ENCODE measurements at regions not wholly inside any gene's neighbourhood (a gene's known extent, or its start where the extent isn't known, plus 50 kb on each side); places are given as distances from the start of the nearest gene placed in this dataset.

DNA sequence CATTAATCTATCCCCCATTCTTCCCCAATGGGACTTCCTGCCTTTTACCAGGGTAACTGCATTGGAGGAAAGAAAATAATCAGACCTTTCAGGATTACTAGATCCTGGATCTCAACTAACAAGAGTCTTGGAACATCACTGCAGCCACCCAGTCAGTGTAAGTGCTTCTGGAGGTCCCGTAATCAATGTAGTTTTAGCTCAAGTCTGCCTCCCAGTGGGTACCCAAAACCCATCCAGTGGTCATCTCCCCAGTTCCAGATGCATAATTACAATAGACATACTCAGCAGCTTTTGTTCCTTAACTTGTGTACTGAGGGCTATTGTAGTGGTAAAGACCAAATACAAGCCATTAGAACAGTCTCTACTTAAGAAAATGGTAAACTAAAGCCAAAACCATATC, 319.1 kb downstream of the GPATCH2 start:
- Histone ChIP-seq H3K9me3 (no peaks in the 10 kb centered on the region), H3K27ac (no peak overlapping the region), H3K36me3 (no peaks in the 10 kb centered on the region), H3K27me3 (no peaks in the 10 kb centered on the region), H3K4me1 (no peaks in the 10 kb centered on the region), H3K4me3 (no peak overlapping the region)
- WGBS, 2 donors (ENCODE audit: low coverage in 1 of 2): 80 to 93% methylated on average over 1 of the region's 1 CpG
- in situ Hi-C loops (cut with MboI; ENCODE audit: low pct_ligation_motif_present in 1 of 4, low pct_unique_long_range_greater_than_20kb in 1 of 4, low sequenced_read_pairs in 3 of 4) (no loop called here), intact Hi-C loops (cut with DNase I; ENCODE audit: low total_unique reads) (no loop called here)
- TF ChIP-seq POLR2A (IDR thresholded peaks at IDR 0.05): no peak
- TF ChIP-seq, protein P1, sequence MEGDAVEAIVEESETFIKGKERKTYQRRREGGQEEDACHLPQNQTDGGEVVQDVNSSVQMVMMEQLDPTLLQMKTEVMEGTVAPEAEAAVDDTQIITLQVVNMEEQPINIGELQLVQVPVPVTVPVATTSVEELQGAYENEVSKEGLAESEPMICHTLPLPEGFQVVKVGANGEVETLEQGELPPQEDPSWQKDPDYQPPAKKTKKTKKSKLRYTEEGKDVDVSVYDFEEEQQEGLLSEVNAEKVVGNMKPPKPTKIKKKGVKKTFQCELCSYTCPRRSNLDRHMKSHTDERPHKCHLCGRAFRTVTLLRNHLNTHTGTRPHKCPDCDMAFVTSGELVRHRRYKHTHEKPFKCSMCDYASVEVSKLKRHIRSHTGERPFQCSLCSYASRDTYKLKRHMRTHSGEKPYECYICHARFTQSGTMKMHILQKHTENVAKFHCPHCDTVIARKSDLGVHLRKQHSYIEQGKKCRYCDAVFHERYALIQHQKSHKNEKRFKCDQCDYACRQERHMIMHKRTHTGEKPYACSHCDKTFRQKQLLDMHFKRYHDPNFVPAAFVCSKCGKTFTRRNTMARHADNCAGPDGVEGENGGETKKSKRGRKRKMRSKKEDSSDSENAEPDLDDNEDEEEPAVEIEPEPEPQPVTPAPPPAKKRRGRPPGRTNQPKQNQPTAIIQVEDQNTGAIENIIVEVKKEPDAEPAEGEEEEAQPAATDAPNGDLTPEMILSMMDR (IDR thresholded peaks at IDR 0.05): no peak
- TF ChIP-seq EP300 (IDR thresholded peaks at IDR 0.05; ENCODE audit: low read depth): no peak
- no peak for TF ChIP-seq POLR2AphosphoS5 (IDR thresholded peaks at IDR 0.05)
- DNase-seq: no peak

DNA sequence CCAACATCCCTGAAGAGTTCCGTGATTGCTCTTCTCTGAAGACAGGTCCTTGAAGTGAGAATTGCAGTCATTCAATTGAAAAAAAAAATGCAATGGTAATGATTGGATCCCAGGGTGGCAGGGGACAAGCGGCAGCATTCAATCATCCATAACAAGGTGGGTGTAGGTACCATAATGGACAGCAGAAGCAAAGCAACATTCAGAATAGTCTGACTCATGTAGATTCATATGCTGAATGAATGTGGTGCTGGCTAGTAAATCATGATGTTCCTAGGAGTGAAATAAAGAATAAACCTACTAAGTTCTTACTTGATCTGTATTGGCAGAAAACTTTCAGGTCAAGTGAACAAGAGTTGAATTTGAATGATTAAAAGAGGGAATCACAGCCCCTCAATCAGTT, 319.6 kb downstream of the GPATCH2 start:
- DNase-seq: no peak
- intact Hi-C loops (cut with DNase I; ENCODE audit: low total_unique reads): no loop called here
- Histone ChIP-seq H3K27ac (no peak overlapping the region), H3K4me1 (no peaks in the 10 kb centered on the region), H3K27me3 (no peaks in the 10 kb centered on the region), H3K4me3 (no peak overlapping the region), H3K36me3 (no peaks in the 10 kb centered on the region), H3K9me3 (no peaks in the 10 kb centered on the region)
- WGBS, 2 donors (ENCODE audit: low coverage in 1 of 2): 96% methylated on average over 2 of the region's 2 CpGs; no CpG with 5 or more reads in 1 of the 2 donors
- in situ Hi-C loops (cut with MboI; ENCODE audit: low pct_ligation_motif_present in 1 of 4, low pct_unique_long_range_greater_than_20kb in 1 of 4, low sequenced_read_pairs in 3 of 4): no loop called here
- TF ChIP-seq POLR2AphosphoS5 (IDR thresholded peaks at IDR 0.05) (no peak), EP300 (IDR thresholded peaks at IDR 0.05; ENCODE audit: low read depth) (no peak), POLR2A (IDR thresholded peaks at IDR 0.05) (no peak)
- TF ChIP-seq, protein P1 (IDR thresholded peaks at IDR 0.05): no peak

DNA sequence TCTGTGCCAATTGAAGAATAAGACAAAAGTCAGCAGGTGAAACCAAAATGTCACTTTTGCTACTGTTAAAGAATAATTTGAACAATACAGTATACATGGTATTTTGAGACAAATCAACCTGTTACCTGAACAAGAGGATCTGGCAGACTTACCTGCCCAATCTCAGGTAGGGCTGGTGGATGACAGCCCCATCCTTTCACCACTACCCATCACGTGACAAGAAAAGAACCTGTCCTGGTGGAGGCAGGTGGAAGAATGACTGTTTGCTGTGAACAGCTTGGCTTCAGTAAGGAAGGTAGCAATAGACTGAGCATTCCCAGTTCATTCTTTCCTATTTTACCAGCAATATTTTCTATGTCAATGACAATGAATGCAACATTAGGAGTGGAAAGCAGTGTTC, 349.6 kb downstream of the GPATCH2 start:
- no peaks in the 10 kb centered on the region for H3K27me3 ChIP-seq
- TF ChIP-seq, protein P1 (IDR thresholded peaks at IDR 0.05): no peak
- TF ChIP-seq POLR2AphosphoS5 (IDR thresholded peaks at IDR 0.05): no peak
- TF ChIP-seq EP300 (IDR thresholded peaks at IDR 0.05; ENCODE audit: low read depth): no peak
- no peak for TF ChIP-seq POLR2A (IDR thresholded peaks at IDR 0.05)
- no peaks in the 10 kb centered on the region for H3K4me1 ChIP-seq
- H3K27ac ChIP-seq: no peak overlapping the region
- WGBS, 2 donors (ENCODE audit: low coverage in 1 of 2): 78% methylated on average over 1 of the region's 1 CpG; no CpG with 5 or more reads in 1 of the 2 donors
- H3K9me3 ChIP-seq: no peaks in the 10 kb centered on the region
- H3K4me3 ChIP-seq: no peak overlapping the region
- intact Hi-C loops (cut with DNase I; ENCODE audit: low total_unique reads) (no loop called here), in situ Hi-C loops (cut with MboI; ENCODE audit: low pct_ligation_motif_present in 1 of 4, low pct_unique_long_range_greater_than_20kb in 1 of 4, low sequenced_read_pairs in 3 of 4) (no loop called here)
- DNase-seq: no peak
- no peaks in the 10 kb centered on the region for H3K36me3 ChIP-seq

DNA sequence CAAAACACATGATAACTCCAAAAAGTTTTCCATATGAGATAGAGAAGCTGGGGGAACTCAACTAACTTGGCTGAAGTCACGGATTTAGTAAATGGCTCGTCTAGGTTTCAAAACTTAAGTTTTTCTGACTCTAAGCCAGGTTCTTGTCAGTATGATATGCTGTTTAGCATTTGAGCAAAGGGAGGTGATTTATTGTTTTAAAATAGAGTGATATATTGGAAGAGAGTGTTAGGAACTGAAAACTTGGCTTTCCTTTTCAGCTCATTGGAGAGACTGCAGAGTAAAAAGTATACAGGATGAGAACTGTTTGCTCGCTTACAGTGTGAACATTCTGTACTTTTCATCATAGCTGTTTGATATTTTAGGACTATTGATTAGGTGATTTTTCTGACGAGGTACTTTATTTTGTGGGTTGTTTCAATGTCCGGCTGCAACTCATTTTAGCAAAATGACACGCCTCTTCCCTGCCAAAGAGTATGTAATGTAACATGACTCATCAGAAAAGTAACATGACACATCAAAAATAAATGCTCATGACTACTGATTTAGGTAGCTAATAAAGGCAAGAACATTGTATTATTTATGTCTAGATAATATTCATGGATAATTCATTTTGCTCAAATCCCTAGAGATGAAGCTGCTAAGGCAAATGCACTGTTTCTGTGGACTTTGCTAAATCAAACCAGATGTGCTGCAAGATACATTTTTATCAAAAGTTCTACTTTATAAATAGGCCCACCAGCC, 355.1 kb downstream of the GPATCH2 start:
- in situ Hi-C loops (cut with MboI; ENCODE audit: low pct_ligation_motif_present in 1 of 4, low pct_unique_long_range_greater_than_20kb in 1 of 4, low sequenced_read_pairs in 3 of 4) (no loop called here), intact Hi-C loops (cut with DNase I; ENCODE audit: low total_unique reads) (no loop called here)
- no peak for DNase-seq
- 73 to 81% methylated on average over 6 of the region's 6 CpGs for WGBS, 2 donors (ENCODE audit: low coverage in 1 of 2)
- TF ChIP-seq, protein P1 (IDR thresholded peaks at IDR 0.05): no peak
- TF ChIP-seq POLR2A (IDR thresholded peaks at IDR 0.05) (no peak), POLR2AphosphoS5 (IDR thresholded peaks at IDR 0.05) (no peak), EP300 (IDR thresholded peaks at IDR 0.05; ENCODE audit: low read depth) (no peak)
- Histone ChIP-seq H3K27ac (no peak overlapping the region), H3K4me3 (no peak overlapping the region), H3K9me3 (no peaks in the 10 kb centered on the region), H3K27me3 (no peaks in the 10 kb centered on the region), H3K4me1 (no peaks in the 10 kb centered on the region), H3K36me3 (no peaks in the 10 kb centered on the region)
